ENCODE measurements at regions not wholly inside any gene's neighbourhood (a gene's known extent, or its start where the extent isn't known, plus 50 kb on each side); places are given as distances from the start of the nearest gene placed in this dataset.

- TF ChIP-seq, protein P1, sequence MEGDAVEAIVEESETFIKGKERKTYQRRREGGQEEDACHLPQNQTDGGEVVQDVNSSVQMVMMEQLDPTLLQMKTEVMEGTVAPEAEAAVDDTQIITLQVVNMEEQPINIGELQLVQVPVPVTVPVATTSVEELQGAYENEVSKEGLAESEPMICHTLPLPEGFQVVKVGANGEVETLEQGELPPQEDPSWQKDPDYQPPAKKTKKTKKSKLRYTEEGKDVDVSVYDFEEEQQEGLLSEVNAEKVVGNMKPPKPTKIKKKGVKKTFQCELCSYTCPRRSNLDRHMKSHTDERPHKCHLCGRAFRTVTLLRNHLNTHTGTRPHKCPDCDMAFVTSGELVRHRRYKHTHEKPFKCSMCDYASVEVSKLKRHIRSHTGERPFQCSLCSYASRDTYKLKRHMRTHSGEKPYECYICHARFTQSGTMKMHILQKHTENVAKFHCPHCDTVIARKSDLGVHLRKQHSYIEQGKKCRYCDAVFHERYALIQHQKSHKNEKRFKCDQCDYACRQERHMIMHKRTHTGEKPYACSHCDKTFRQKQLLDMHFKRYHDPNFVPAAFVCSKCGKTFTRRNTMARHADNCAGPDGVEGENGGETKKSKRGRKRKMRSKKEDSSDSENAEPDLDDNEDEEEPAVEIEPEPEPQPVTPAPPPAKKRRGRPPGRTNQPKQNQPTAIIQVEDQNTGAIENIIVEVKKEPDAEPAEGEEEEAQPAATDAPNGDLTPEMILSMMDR (conservative IDR thresholded peaks at IDR 0.05; ENCODE audit: low read depth, low read length): no peak
- TF ChIP-seq EZH2phosphoT487 (IDR thresholded peaks at IDR 0.05; ENCODE audit: borderline replicate concordance, low read length): no peak
- TF ChIP-seq EZH2 (IDR thresholded peaks at IDR 0.05; ENCODE audit: low read length, unreplicated experiment): no peak
Measured at GRCh38 chr18:22099925-22100324, 69.5 kb upstream of the GATA6 start.
